Thyroid gland (tissue), 4 donors: ENCODE measurements at regions not wholly inside any gene's neighbourhood (a gene's known extent, or its start where the extent isn't known, plus 50 kb on each side); places are given as distances from the start of the nearest gene placed in this dataset.

Experiments
- CTCF ChIP-seq, 6 experiments: fragments of 200-600 bp in 3 of 6; fragments of 450-650 bp in 3 of 6; sonication (generic) in 3 of 6; IDR thresholded peaks; one replicate each; pipeline ENCODE4 v1.5.1; 2016 to 2019; ENCODE audit warnings: antibody characterized with exemption in 6 of 6, mild to moderate bottlenecking in 2 of 6, inconsistent platforms in 1 of 6, moderate library complexity in 1 of 6
- POLR2A ChIP-seq, 2 donors: fragments of 450-650 bp; IDR thresholded peaks; one replicate each; pipeline ENCODE4 v1.6.1; 2017; ENCODE audit warnings: antibody characterized with exemption in 2 of 2, mild to moderate bottlenecking in 2 of 2, moderate library complexity in 1 of 2

DNA sequence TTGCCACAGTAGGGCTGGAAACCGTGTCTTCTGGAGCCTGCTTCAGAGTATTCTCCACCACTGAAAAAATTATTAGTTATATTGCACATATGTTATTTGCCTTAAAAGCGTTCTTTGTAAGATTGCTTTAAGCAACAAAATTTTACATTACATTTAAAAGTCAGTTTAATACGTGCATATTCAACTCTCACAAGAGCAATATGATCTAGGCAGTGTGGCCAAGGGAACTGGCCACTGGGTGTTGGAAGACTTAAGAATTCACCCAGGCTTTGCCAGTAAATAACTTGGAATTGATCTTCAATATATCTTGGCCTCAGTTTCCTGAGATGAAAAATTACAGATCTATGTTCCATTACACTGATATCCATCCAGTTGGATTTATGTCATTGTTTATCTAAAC, 694.4 kb downstream of the EFNA5 start:
- no peak for TF ChIP-seq CTCF (IDR thresholded peaks at IDR 0.05)
- TF ChIP-seq POLR2A (IDR thresholded peaks at IDR 0.05): no peak
